Astrocyte of the cerebellum (primary cell): ENCODE measurements at regions not wholly inside any gene's neighbourhood (a gene's known extent, or its start where the extent isn't known, plus 50 kb on each side); places are given as distances from the start of the nearest gene placed in this dataset.

Experiments used
- DNase-seq: peaks from one replicate; pipeline ENCODE4 v3.0.0-alpha.2; 2011; ENCODE audit warnings: low read depth
- H3K4me3 ChIP-seq: 2 replicates; pipeline ENCODE4 v1.5.1; 2011; ENCODE audit warnings: mild to moderate bottlenecking, low read depth, low read length, moderate library complexity
- CTCF ChIP-seq: IDR thresholded peaks from 2 replicates; pipeline ENCODE4 v1.5.1; 2012; ENCODE audit warnings: low read length, low read depth, moderate library complexity, mild to moderate bottlenecking; ENCODE audit errors: missing control alignments
- in situ Hi-C: cut with HindIII; loops from 2 replicates; pipeline ENCODE4 v1.10.0; 2017; ENCODE audit warnings: low sequenced_read_pairs

DNA sequence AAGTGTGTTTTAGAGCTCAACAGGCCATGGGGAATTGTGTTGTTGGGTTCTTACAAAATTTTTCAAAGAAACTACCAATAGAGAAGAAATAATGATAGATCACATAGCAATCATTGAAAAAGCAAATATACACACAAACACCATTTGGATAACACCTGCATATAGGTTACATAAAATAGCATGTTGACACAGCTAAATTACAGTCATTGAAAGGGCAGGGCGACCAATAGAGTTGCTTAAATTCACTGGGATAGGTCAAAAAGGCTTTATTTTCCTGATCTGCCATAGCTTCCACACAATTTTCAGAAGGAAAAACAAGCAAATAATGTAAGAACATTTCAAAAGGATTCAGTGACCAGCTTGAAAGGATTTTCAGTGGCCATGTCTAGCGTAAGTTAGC is 57.9 kb upstream of the FGGY start:
- TF ChIP-seq CTCF: no peak
- no peak overlapping the region for H3K4me3 ChIP-seq
- in situ Hi-C loops: no loop called here
- DNase-seq: no peak

DNA sequence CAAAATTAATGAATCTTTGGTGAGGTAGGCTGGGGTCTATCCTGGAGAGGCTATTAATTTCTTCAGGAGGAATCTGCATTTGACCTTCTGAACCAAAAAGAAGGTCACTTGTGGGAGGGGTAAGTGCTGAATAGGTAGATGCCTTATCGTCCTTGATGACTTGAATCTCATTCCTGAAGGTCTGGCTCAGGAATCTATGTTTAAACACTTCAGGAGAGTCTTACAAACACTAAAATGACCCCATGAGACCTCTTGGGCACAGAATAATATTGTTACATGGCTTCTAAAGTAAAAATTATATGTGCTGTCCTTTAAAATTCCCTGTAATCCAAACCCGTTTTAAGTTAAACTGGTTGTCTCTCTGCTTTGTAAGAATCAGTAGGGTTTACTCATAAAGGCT is 55.0 kb upstream of the FGGY start:
- H3K4me3 ChIP-seq: no peak overlapping the region
- TF ChIP-seq CTCF: no peak
- DNase-seq: no peak
- in situ Hi-C loops: no loop called here

GRCh38 chr1:59242370-59242769 is 54.5 kb upstream of the FGGY start:
- no peak overlapping the region for H3K4me3 ChIP-seq
- no peak for DNase-seq
- in situ Hi-C loops: no loop called here
- TF ChIP-seq CTCF: no peak

GRCh38 chr1:59243550-59243949 is 53.3 kb upstream of the FGGY start:
- in situ Hi-C loops: no loop called here
- no peak overlapping the region for H3K4me3 ChIP-seq
- TF ChIP-seq CTCF: no peak
- DNase-seq: no peak

GRCh38 chr1:59243978-59244377 is 52.9 kb upstream of the FGGY start:
- TF ChIP-seq CTCF: no peak
- H3K4me3 ChIP-seq: no peak overlapping the region
- DNase-seq: no peak
- in situ Hi-C loops: no loop called here

GRCh38 chr1:59244891-59245290 is 52.0 kb upstream of the FGGY start:
- no peak for TF ChIP-seq CTCF
- no peak overlapping the region for H3K4me3 ChIP-seq
- in situ Hi-C loops: no loop called here
- DNase-seq: no peak
